ENCODE measurements at regions not wholly inside any gene's neighbourhood (a gene's known extent, or its start where the extent isn't known, plus 50 kb on each side); places are given as distances from the start of the nearest gene placed in this dataset.
A peak's percentile ranks its signal among the peaks of the same experiment; 100 is the strongest.

GRCh38 chr3:43866529-43867353 is 176.0 kb downstream of the ABHD5 start:
- DNase-seq (ENCODE audit: low read depth) = peak; percentile 94

- DNase-seq (ENCODE audit: low read depth) = peak; percentile 76
These were observed 176.8 kb downstream of the ABHD5 start for GRCh38 chr3:43867436-43868072.

- DNase-seq (ENCODE audit: low read depth) = peak; percentile 70
These were observed 178.8 kb downstream of the ABHD5 start for GRCh38 chr3:43869491-43869890.

- peak; percentile 89 for DNase-seq (ENCODE audit: low read depth)
These were observed 179.4 kb downstream of the ABHD5 start for GRCh38 chr3:43870120-43870519.

- DNase-seq (ENCODE audit: low read depth) = peak; percentile 29
These were observed 180.3 kb downstream of the ABHD5 start for GRCh38 chr3:43870844-43871626.

- no peak for DNase-seq (ENCODE audit: low read depth)
These were observed 181.0 kb downstream of the ABHD5 start for GRCh38 chr3:43871627-43872245.

- peak; percentile 93 for DNase-seq (ENCODE audit: low read depth)
These were observed 181.6 kb downstream of the ABHD5 start for GRCh38 chr3:43872301-43872700.

- peak; percentile 88 for DNase-seq (ENCODE audit: low read depth)
These were observed 182.2 kb downstream of the ABHD5 start for GRCh38 chr3:43872901-43873300.

GRCh38 chr3:43873723-43874122 is 183.0 kb downstream of the ABHD5 start:
- no peak for DNase-seq (ENCODE audit: low read depth)

- DNase-seq (ENCODE audit: low read depth) = peak; percentile 39
These were observed 183.6 kb downstream of the ABHD5 start for GRCh38 chr3:43874290-43874689.

- DNase-seq (ENCODE audit: low read depth) = peak; percentile 42
These were observed 184.0 kb downstream of the ABHD5 start for GRCh38 chr3:43874731-43875130.

- DNase-seq (ENCODE audit: low read depth) = no peak
These were observed 185.9 kb downstream of the ABHD5 start for GRCh38 chr3:43876648-43877047.

- peak; percentile 13 for DNase-seq (ENCODE audit: low read depth)
These were observed 188.4 kb downstream of the ABHD5 start for GRCh38 chr3:43879166-43879565.

GRCh38 chr3:43882976-43883680 is 192.4 kb downstream of the ABHD5 start:
- DNase-seq (ENCODE audit: low read depth) = no peak

- DNase-seq (ENCODE audit: low read depth) = no peak
These were observed 193.1 kb downstream of the ABHD5 start for GRCh38 chr3:43883729-43884396.

- DNase-seq (ENCODE audit: low read depth) = no peak
These were observed 193.8 kb downstream of the ABHD5 start for GRCh38 chr3:43884581-43884980.

GRCh38 chr3:43885908-43886618 is 195.3 kb downstream of the ABHD5 start:
- DNase-seq (ENCODE audit: low read depth) = no peak

GRCh38 chr3:43892061-43892460 is 201.3 kb downstream of the ABHD5 start:
- DNase-seq (ENCODE audit: low read depth) = no peak

GRCh38 chr3:43892526-43892925 is 201.8 kb downstream of the ABHD5 start:
- no peak for DNase-seq (ENCODE audit: low read depth)

GRCh38 chr3:43893727-43894126 is 203.0 kb downstream of the ABHD5 start:
- peak; percentile 50 for DNase-seq (ENCODE audit: low read depth)

Measured in M059J (cell line).